HG02852 (cell line): ENCODE measurements at regions not wholly inside any gene's neighbourhood (a gene's known extent, or its start where the extent isn't known, plus 50 kb on each side); places are given as distances from the start of the nearest gene placed in this dataset.
"Not testable (repeated sequence)": the region's sequence is repeated elsewhere in the genome, so short reads cannot be mapped to it uniquely, and the experiment has no call there.

Experiments used
- ATAC-seq: cut with Tn5 transposase; IDR thresholded peaks from one replicate; pipeline ENCODE4 v1.9.1; 2021; ENCODE audit warnings: mild to moderate bottlenecking, moderate library complexity; ENCODE audit not compliant: unreplicated experiment

GRCh38 chr20:56914532-56914931, 285.4 kb downstream of the TFAP2C start:
- ATAC-seq: no peak

- ATAC-seq: no peak
Measured at GRCh38 chr20:56916345-56916622, 287.2 kb downstream of the TFAP2C start.

- not testable (repeated sequence) for ATAC-seq
Measured at GRCh38 chr20:56920041-56920440, 290.9 kb downstream of the TFAP2C start.

- ATAC-seq: no peak
Measured at GRCh38 chr20:56922497-56922896, 293.4 kb downstream of the TFAP2C start.

GRCh38 chr20:56924292-56925081, 295.4 kb downstream of the TFAP2C start:
- no peak for ATAC-seq

GRCh38 chr20:56925082-56925830, 296.1 kb downstream of the TFAP2C start:
- no peak for ATAC-seq

- ATAC-seq: no peak
Measured at GRCh38 chr20:56925831-56926170, 296.7 kb downstream of the TFAP2C start.

- no peak for ATAC-seq
Measured at GRCh38 chr20:56926501-56926900, 297.4 kb downstream of the TFAP2C start.

- no peak for ATAC-seq
Measured at GRCh38 chr20:56927127-56927526, 298.0 kb downstream of the TFAP2C start.

GRCh38 chr20:56928007-56928406, 298.9 kb downstream of the TFAP2C start:
- no peak for ATAC-seq

- ATAC-seq: no peak
Measured at GRCh38 chr20:56929606-56930005, 300.5 kb downstream of the TFAP2C start.

GRCh38 chr20:56930876-56931275, 301.8 kb downstream of the TFAP2C start:
- ATAC-seq: no peak

- no peak for ATAC-seq
Measured at GRCh38 chr20:56932575-56933330, 303.6 kb downstream of the TFAP2C start.

GRCh38 chr20:56933331-56933698, 304.2 kb downstream of the TFAP2C start:
- no peak for ATAC-seq

GRCh38 chr20:56934888-56935287, 305.8 kb downstream of the TFAP2C start:
- no peak for ATAC-seq

- ATAC-seq: no peak
Measured at GRCh38 chr20:56940466-56940865, 311.4 kb downstream of the TFAP2C start.

- ATAC-seq: no peak
Measured at GRCh38 chr20:56941101-56941686, 312.1 kb downstream of the TFAP2C start.

GRCh38 chr20:56943946-56944945, 315.1 kb downstream of the TFAP2C start:
- no peak for ATAC-seq

GRCh38 chr20:56945057-56945456, 316.0 kb downstream of the TFAP2C start:
- no peak for ATAC-seq

GRCh38 chr20:56945901-56946300, 316.8 kb downstream of the TFAP2C start:
- no peak for ATAC-seq
